ENCODE measurements at regions not wholly inside any gene's neighbourhood (a gene's known extent, or its start where the extent isn't known, plus 50 kb on each side); places are given as distances from the start of the nearest gene placed in this dataset.

GRCh38 chr4:162640152-162640551 lies 476.4 kb upstream of the FSTL5 start:
- TF ChIP-seq POLR2AphosphoS5 (IDR thresholded peaks at IDR 0.05; ENCODE audit: low read depth, low read length): no peak
- no peak for TF ChIP-seq POLR2A (IDR thresholded peaks at IDR 0.05; ENCODE audit: low read depth, low read length)
- no peak for TF ChIP-seq SPI1 (IDR thresholded peaks at IDR 0.05; ENCODE audit: low read depth, low read length)
- no peak for TF ChIP-seq TAF1 (IDR thresholded peaks at IDR 0.05; ENCODE audit: low read depth, low read length)
- TF ChIP-seq POU2F2 (IDR thresholded peaks at IDR 0.05; ENCODE audit: low read depth, low read length): no peak

Measured in GM12891 (cell line).